ENCODE measurements at regions not wholly inside any gene's neighbourhood (a gene's known extent, or its start where the extent isn't known, plus 50 kb on each side); places are given as distances from the start of the nearest gene placed in this dataset.

- H3K4me3 ChIP-seq (ENCODE audit: low read depth in 2 of 2, low read length in 2 of 2): no peak overlapping the region
- H3K27ac ChIP-seq (ENCODE audit: low read length): no peak overlapping the region
- no peak for TF ChIP-seq REST (IDR thresholded peaks at IDR 0.05; ENCODE audit: insufficient read depth in 1 of 2, low read depth in 2 of 2, low read length in 1 of 2)
- no peak for TF ChIP-seq POLR2AphosphoS5 (IDR thresholded peaks at IDR 0.05; ENCODE audit: low read depth, low read length)
- no peak for TF ChIP-seq SIN3A (IDR thresholded peaks at IDR 0.05; ENCODE audit: borderline replicate concordance, insufficient read depth, low read depth, low read length)
- TF ChIP-seq CTCF (IDR thresholded peaks at IDR 0.05): no peak
- TF ChIP-seq TCF7L2 (IDR thresholded peaks at IDR 0.05; ENCODE audit: low read depth, low read length): no peak
- POLR2A ChIA-PET: no interaction called here
- no peak for ATAC-seq
- no peaks in the 10 kb centered on the region for H3K36me3 ChIP-seq (ENCODE audit: control insufficient read depth, insufficient read depth, low read length)
- no TSS peak for BruUV-seq (replicated peaks)
- intact Hi-C loops (cut with micrococcal nuclease; ENCODE audit: unreplicated experiment) (no loop called here), in situ Hi-C loops (cut with HindIII; ENCODE audit: low pct_unique_long_range_greater_than_20kb, low sequenced_read_pairs) (no loop called here)
- H3K4me1 ChIP-seq (ENCODE audit: control insufficient read depth, insufficient read depth, low read length): no peaks in the 10 kb centered on the region
- no peaks in the 10 kb centered on the region for H3K27me3 ChIP-seq (ENCODE audit: control insufficient read depth, insufficient read depth, low read length)
- DNase-seq (ENCODE audit: low read depth, low spot score): no peak
- no peaks in the 10 kb centered on the region for H3K9me3 ChIP-seq (ENCODE audit: control insufficient read depth, insufficient read depth, low read depth, low read length)
- CTCF ChIA-PET: no interaction called here
These were observed 673.2 kb downstream of the XPNPEP1 start for GRCh38 chr10:109250152-109250551.

GRCh38 chr10:109247814-109248213, 675.5 kb downstream of the XPNPEP1 start:
- CTCF ChIA-PET: no interaction called here
- Histone ChIP-seq H3K27ac (ENCODE audit: low read length) (no peak overlapping the region), H3K4me1 (ENCODE audit: control insufficient read depth, insufficient read depth, low read length) (no peaks in the 10 kb centered on the region), H3K27me3 (ENCODE audit: control insufficient read depth, insufficient read depth, low read length) (no peaks in the 10 kb centered on the region), H3K4me3 (ENCODE audit: low read depth in 2 of 2, low read length in 2 of 2) (no peak overlapping the region), H3K9me3 (ENCODE audit: control insufficient read depth, insufficient read depth, low read depth, low read length) (no peaks in the 10 kb centered on the region), H3K36me3 (ENCODE audit: control insufficient read depth, insufficient read depth, low read length) (no peaks in the 10 kb centered on the region)
- ATAC-seq (no peak), DNase-seq (ENCODE audit: low read depth, low spot score) (no peak)
- POLR2A ChIA-PET: no interaction called here
- BruUV-seq (replicated peaks): no TSS peak
- in situ Hi-C loops (cut with HindIII; ENCODE audit: low pct_unique_long_range_greater_than_20kb, low sequenced_read_pairs): no loop called here
- intact Hi-C loops (cut with micrococcal nuclease; ENCODE audit: unreplicated experiment): no loop called here
- TF ChIP-seq SIN3A (IDR thresholded peaks at IDR 0.05; ENCODE audit: borderline replicate concordance, insufficient read depth, low read depth, low read length): no peak
- TF ChIP-seq TCF7L2 (IDR thresholded peaks at IDR 0.05; ENCODE audit: low read depth, low read length): no peak
- no peak for TF ChIP-seq POLR2AphosphoS5 (IDR thresholded peaks at IDR 0.05; ENCODE audit: low read depth, low read length)
- TF ChIP-seq REST (IDR thresholded peaks at IDR 0.05; ENCODE audit: insufficient read depth in 1 of 2, low read depth in 2 of 2, low read length in 1 of 2): no peak
- TF ChIP-seq CTCF (IDR thresholded peaks at IDR 0.05): no peak

Measured in Panc1 (cell line).